Thyroid gland (tissue), 4 donors: ENCODE measurements at regions not wholly inside any gene's neighbourhood (a gene's known extent, or its start where the extent isn't known, plus 50 kb on each side); places are given as distances from the start of the nearest gene placed in this dataset.

Experiments
- DNase-seq, 2 donors: peaks; one replicate each; pipeline ENCODE4 v3.0.0-alpha.2; 2019
- H3K27ac ChIP-seq, 3 donors: fragments of 200-600 bp; sonication (generic); 1 replicate in 2 of 3; 2 replicates in 1 of 3; pipeline ENCODE4 v1.5.1; 2016 to 2019; ENCODE audit warnings: mild to moderate bottlenecking in 1 of 3, moderate library complexity in 1 of 3
- H3K27me3 ChIP-seq: fragments of 200-600 bp; sonication (generic); one replicate; pipeline ENCODE4 v1.5.1; 2019
- H3K36me3 ChIP-seq, 2 donors: fragments of 200-600 bp; sonication (generic); one replicate each; pipeline ENCODE4 v1.5.1; 2016 to 2019
- H3K4me1 ChIP-seq, 2 donors: fragments of 200-600 bp; sonication (generic); one replicate each; pipeline ENCODE4 v1.5.1; 2017 to 2019
- H3K4me3 ChIP-seq, 3 donors: fragments of 200-600 bp; sonication (generic); replicated peaks in 1 of 3; 1 replicate in 2 of 3; 2 replicates in 1 of 3; pipeline ENCODE4 v1.5.1; 2016; ENCODE audit warnings: mild to moderate bottlenecking in 1 of 3
- H3K9me3 ChIP-seq: fragments of 200-600 bp; sonication (generic); one replicate; pipeline ENCODE4 v1.5.1; 2017
- POLR2A ChIP-seq, 2 donors: fragments of 450-650 bp; IDR thresholded peaks; one replicate each; pipeline ENCODE4 v1.6.1; 2017; ENCODE audit warnings: antibody characterized with exemption in 2 of 2, mild to moderate bottlenecking in 2 of 2, moderate library complexity in 1 of 2
- WGBS, 2 donors: methylation state at CpG; one replicate each; pipeline ENCODE4 v1.1.5; 2017; 5-methylcytosine and 5-hydroxymethylcytosine counted together
- intact Hi-C: fragments of 100-400 bp; cut with DNase I; formaldehyde crosslinking; loops from one replicate; pipeline ENCODE4 v1.15.1; 2023
- TF ChIP-seq, protein P1 (sequence below), 6 experiments: fragments of 200-600 bp in 3 of 6; fragments of 450-650 bp in 3 of 6; sonication (generic) in 3 of 6; IDR thresholded peaks; one replicate each; pipeline ENCODE4 v1.5.1; 2016 to 2019; ENCODE audit warnings: antibody characterized with exemption in 6 of 6, mild to moderate bottlenecking in 2 of 6, inconsistent platforms in 1 of 6, moderate library complexity in 1 of 6

- Histone ChIP-seq H3K4me1 (peaks cover 1% of the 10 kb centered on the region in 2 donors), H3K27me3 (no peaks in the 10 kb centered on the region), H3K27ac (no peak overlapping the region), H3K36me3 (no peaks in the 10 kb centered on the region), H3K4me3 (no peak overlapping the region), H3K9me3 (no peaks in the 10 kb centered on the region)
- intact Hi-C loops: no loop called here
- no peak for DNase-seq
- 89 to 92% methylated on average over 4 of the region's 4 CpGs for WGBS, 2 donors
- no peak for TF ChIP-seq POLR2A (IDR thresholded peaks at IDR 0.05)
Observed at GRCh38 chr6:156691018-156691417, 86.2 kb upstream of the ARID1B start.

DNA sequence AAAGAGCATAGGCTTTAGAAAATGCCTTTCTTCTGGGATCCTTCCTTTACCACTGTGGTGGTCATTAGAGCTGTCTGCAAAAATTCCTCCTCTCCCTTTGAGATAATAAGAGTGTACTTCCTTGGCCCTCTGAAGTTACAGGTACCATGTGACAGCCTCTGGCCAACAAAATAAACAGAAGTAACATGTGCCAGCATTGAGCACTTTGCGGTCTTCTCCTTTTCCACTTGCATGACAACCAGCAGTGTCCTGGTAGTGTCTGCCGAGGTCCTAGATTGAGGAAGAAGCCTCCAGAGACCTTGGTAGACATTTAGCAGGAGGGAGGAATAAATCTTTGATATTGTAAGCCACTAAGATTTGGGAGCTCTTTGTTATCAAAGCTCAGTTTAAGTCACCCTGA lies 87.5 kb upstream of the ARID1B start:
- peaks cover 5 to 10% of the 10 kb centered on the region in 2 donors for H3K4me1 ChIP-seq
- intact Hi-C loops: loop anchor here (5.0 kb wide), 2 partner anchors 33 to 88 kb away; partner anchors contain the start of gene ARID1B
- H3K27me3 ChIP-seq: no peaks in the 10 kb centered on the region
- 68 to 76% methylated on average over 2 of the region's 2 CpGs for WGBS, 2 donors
- H3K4me3 ChIP-seq: no peak overlapping the region
- H3K36me3 ChIP-seq: no peaks in the 10 kb centered on the region
- H3K27ac ChIP-seq: no peak overlapping the region
- no peak for DNase-seq
- TF ChIP-seq, protein P1, sequence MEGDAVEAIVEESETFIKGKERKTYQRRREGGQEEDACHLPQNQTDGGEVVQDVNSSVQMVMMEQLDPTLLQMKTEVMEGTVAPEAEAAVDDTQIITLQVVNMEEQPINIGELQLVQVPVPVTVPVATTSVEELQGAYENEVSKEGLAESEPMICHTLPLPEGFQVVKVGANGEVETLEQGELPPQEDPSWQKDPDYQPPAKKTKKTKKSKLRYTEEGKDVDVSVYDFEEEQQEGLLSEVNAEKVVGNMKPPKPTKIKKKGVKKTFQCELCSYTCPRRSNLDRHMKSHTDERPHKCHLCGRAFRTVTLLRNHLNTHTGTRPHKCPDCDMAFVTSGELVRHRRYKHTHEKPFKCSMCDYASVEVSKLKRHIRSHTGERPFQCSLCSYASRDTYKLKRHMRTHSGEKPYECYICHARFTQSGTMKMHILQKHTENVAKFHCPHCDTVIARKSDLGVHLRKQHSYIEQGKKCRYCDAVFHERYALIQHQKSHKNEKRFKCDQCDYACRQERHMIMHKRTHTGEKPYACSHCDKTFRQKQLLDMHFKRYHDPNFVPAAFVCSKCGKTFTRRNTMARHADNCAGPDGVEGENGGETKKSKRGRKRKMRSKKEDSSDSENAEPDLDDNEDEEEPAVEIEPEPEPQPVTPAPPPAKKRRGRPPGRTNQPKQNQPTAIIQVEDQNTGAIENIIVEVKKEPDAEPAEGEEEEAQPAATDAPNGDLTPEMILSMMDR (IDR thresholded peaks at IDR 0.05): no peak
- no peak for TF ChIP-seq POLR2A (IDR thresholded peaks at IDR 0.05)
- H3K9me3 ChIP-seq: no peaks in the 10 kb centered on the region

DNA sequence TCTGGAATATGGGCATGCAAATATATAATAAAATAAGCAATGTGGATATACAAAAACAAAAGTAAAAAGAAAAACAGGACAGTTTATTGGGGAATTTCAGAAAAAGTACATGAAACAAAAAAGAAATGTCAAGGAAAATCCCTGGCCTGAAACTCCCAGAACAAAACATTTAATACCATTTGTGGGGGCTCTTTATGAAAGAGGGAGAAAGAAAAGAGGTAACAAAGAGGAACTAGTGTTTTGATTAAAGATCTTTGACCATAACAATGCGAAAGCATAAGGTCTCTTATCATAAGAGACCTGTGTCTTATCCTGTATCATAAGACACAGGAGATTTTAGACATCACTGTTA lies 88.6 kb upstream of the ARID1B start:
- Histone ChIP-seq H3K4me3 (no peak overlapping the region), H3K27ac (peak overlapping the region in 2 of 3 donors; percentile 46 to 92), H3K9me3 (no peaks in the 10 kb centered on the region), H3K4me1 (peaks cover 5 to 10% of the 10 kb centered on the region in 2 donors), H3K27me3 (no peaks in the 10 kb centered on the region), H3K36me3 (no peaks in the 10 kb centered on the region)
- TF ChIP-seq, protein P1 (IDR thresholded peaks at IDR 0.05): no peak
- no peak for TF ChIP-seq POLR2A (IDR thresholded peaks at IDR 0.05)
- 94 to 96% methylated on average over 1 of the region's 1 CpG for WGBS, 2 donors
- intact Hi-C loops: loop anchor here (5.0 kb wide), 2 partner anchors 34 to 89 kb away; partner anchors contain the start of gene ARID1B
- DNase-seq: no peak

GRCh38 chr6:156687789-156688619 lies 89.2 kb upstream of the ARID1B start:
- Histone ChIP-seq H3K36me3 (no peaks in the 10 kb centered on the region), H3K27me3 (no peaks in the 10 kb centered on the region), H3K27ac (peak overlapping the region; percentile 46 to 95 (median 92)), H3K9me3 (no peaks in the 10 kb centered on the region), H3K4me3 (peak overlapping the region; percentile 7 to 73 (median 47)), H3K4me1 (peaks cover 5 to 10% of the 10 kb centered on the region in 2 donors)
- 13 to 15% methylated on average over 22 of the region's 22 CpGs for WGBS, 2 donors
- TF ChIP-seq POLR2A (IDR thresholded peaks at IDR 0.05): no peak
- TF ChIP-seq, protein P1 (IDR thresholded peaks at IDR 0.05): peak in 1 of 6 experiments; percentile 2
- intact Hi-C loops: loop anchor here (5.0 kb wide), 2 partner anchors 34 to 89 kb away; partner anchors contain the start of gene ARID1B
- peak; percentile 6 to 13 for DNase-seq

- intact Hi-C loops: loop anchor here (5.0 kb wide), 2 partner anchors 35 to 90 kb away; partner anchors contain the start of gene ARID1B
- Histone ChIP-seq H3K27ac (peak overlapping the region; percentile 97 to 99 (median 99)), H3K4me3 (peak overlapping the region; percentile 41 to 73 (median 50)), H3K4me1 (peaks cover 5 to 10% of the 10 kb centered on the region in 2 donors), H3K36me3 (no peaks in the 10 kb centered on the region), H3K27me3 (no peaks in the 10 kb centered on the region), H3K9me3 (no peaks in the 10 kb centered on the region)
- DNase-seq: peak; percentile 96 to 97
- WGBS, 2 donors: 0 to 3% methylated on average over 20 to 60 of the region's 105 CpGs
- peak; percentile 60 to 78 for TF ChIP-seq POLR2A (IDR thresholded peaks at IDR 0.05)
- TF ChIP-seq, protein P1 (IDR thresholded peaks at IDR 0.05): peak in 1 of 6 experiments; percentile 2
Observed at GRCh38 chr6:156686995-156687788, 90.0 kb upstream of the ARID1B start.
